ENCODE measurements at regions not wholly inside any gene's neighbourhood (a gene's known extent, or its start where the extent isn't known, plus 50 kb on each side); places are given as distances from the start of the nearest gene placed in this dataset.

GRCh38 chr15:31212326-31213080 lies 111.0 kb upstream of the TRPM1 start:
- Histone ChIP-seq H3K14ac (ENCODE audit: insufficient read length) (no peak overlapping the region), H2BK12ac (ENCODE audit: low read depth, low read length) (no peak overlapping the region), H4K20me1 (replicated peaks in 1 of 2; ENCODE audit: control insufficient read depth in 1 of 2, insufficient read depth in 2 of 2, low read length in 2 of 2) (no peaks in the 10 kb centered on the region), H3K56ac (replicated peaks; ENCODE audit: insufficient read length, low read depth, low read length) (no peak overlapping the region), H2BK5ac (ENCODE audit: low read depth, low read length) (no peak overlapping the region), H3K4ac (replicated peaks; ENCODE audit: insufficient read length, low read depth, low read length) (no peak overlapping the region), H3K23ac (ENCODE audit: insufficient read length) (no peak overlapping the region), H2AK5ac (ENCODE audit: low read depth, low read length) (no peak overlapping the region), H2AFZ (ENCODE audit: low read length) (no peak overlapping the region), H3K4me2 (ENCODE audit: insufficient read depth in 1 of 2, low read depth in 2 of 2, low read length in 2 of 2) (no peak overlapping the region), H2BK20ac (ENCODE audit: low read length) (no peak overlapping the region), H3K27ac (ENCODE audit: low read depth, low read length) (no peak overlapping the region), H4K8ac (ENCODE audit: extremely low read depth, insufficient read depth, low read length) (no peak overlapping the region), H3K27me3 (replicated peaks in 1 of 4; ENCODE audit: control insufficient read depth in 3 of 4, extremely low read depth in 1 of 4, insufficient read depth in 3 of 4, low read length in 3 of 4) (no peaks in the 10 kb centered on the region; a peak in 1 of 7 replicates), H3K79me2 (ENCODE audit: control insufficient read depth in 1 of 2, insufficient read depth in 2 of 2, low read length in 2 of 2) (no peaks in the 10 kb centered on the region), H4K5ac (ENCODE audit: insufficient read length, low read depth, low read length) (no peak overlapping the region), H2BK15ac (ENCODE audit: low read length) (no peak overlapping the region), H3K9me3 (ENCODE audit: insufficient read depth in 2 of 2, low read depth in 1 of 2, low read length in 1 of 2) (peaks cover 1 to 6% of the 10 kb centered on the region in 2 experiments; a peak in 1 of 4 replicates), H3K79me1 (ENCODE audit: low read depth, low read length) (no peaks in the 10 kb centered on the region; the same call in 1 of the 2 replicates), H3K23me2 (ENCODE audit: low read depth, low read length) (peaks cover 8% of the 10 kb centered on the region), H2BK120ac (replicated peaks; ENCODE audit: low read depth, low read length) (no peak overlapping the region), H3K18ac (ENCODE audit: extremely low read depth, low read length) (no peak overlapping the region), H3K4me3 (ENCODE audit: extremely low read depth in 1 of 4, insufficient read depth in 2 of 4, low read depth in 3 of 4, low read length in 4 of 4) (no peak overlapping the region), H3K9ac (replicated peaks in 1 of 4; ENCODE audit: extremely low read depth in 1 of 4, low read depth in 3 of 4, low read length in 3 of 4) (no peak overlapping the region), H3K36me3 (ENCODE audit: control insufficient read depth in 2 of 4, insufficient read depth in 4 of 4, low read length in 3 of 4) (no peaks in the 10 kb centered on the region), H3K4me1 (replicated peaks in 1 of 4; ENCODE audit: control insufficient read depth in 3 of 4, insufficient read depth in 4 of 4, low read length in 3 of 4) (peaks cover 0 to 11% (median 4%) of the 10 kb centered on the region in 4 experiments; a peak in 5 of 7 replicates), H4K91ac (replicated peaks; ENCODE audit: insufficient read length, low read length) (no peak overlapping the region)
- ChIA-PET POLR2A (ENCODE audit: partially characterized antibody) (no interaction called here), CTCF (ENCODE audit: partially characterized antibody) (interaction anchor here (0.6 to 5.2 kb wide), 7 partner anchors 9 to 276 kb away, joined by 3 to 52 read pairs (median 3); no protein-coding TSS in a partner anchor)
- FAIRE-seq (no peak), DNase-seq (ENCODE audit: low read depth in 1 of 2, low spot score in 2 of 2) (no peak)
- 86% methylated on average over 10 of the region's 10 CpGs; no CpG with 5 or more reads in 1 of the 2 experiments for WGBS, 2 experiments (ENCODE audit: extremely low coverage in 1 of 2, insufficient coverage in 1 of 2, insufficient read length in 1 of 2, insufficient replicate concordance in 2 of 2, low coverage in 1 of 2, low lambda C conversion rate in 2 of 2, missing lambda C conversion rate in 1 of 2)
- TF ChIP-seq PHF8 (conservative IDR thresholded peaks at IDR 0.05; ENCODE audit: low read depth, low read length) (no peak), EGR1 (IDR thresholded peaks at IDR 0.05; ENCODE audit: borderline replicate concordance, low read depth, low read length) (no peak), CBX5 (IDR thresholded peaks at IDR 0.05; ENCODE audit: low read depth, low read length) (no peak), CTCF (IDR thresholded peaks at IDR 0.05; ENCODE audit: control extremely low read depth in 1 of 3, insufficient read depth in 1 of 3, low read depth in 1 of 3, low read length in 3 of 3) (no peak), RFX5 (IDR thresholded peaks at IDR 0.05; ENCODE audit: borderline replicate concordance, low read depth, low read length) (no peak), BRCA1 (IDR thresholded peaks at IDR 0.05; ENCODE audit: low read depth, low read length) (no peak), ASH2L (IDR thresholded peaks at IDR 0.05; ENCODE audit: low read length) (no peak), SUZ12 (IDR thresholded peaks at IDR 0.05; ENCODE audit: low read length) (no peak)
